MM.1S (cell line): ENCODE measurements at regions not wholly inside any gene's neighbourhood (a gene's known extent, or its start where the extent isn't known, plus 50 kb on each side); places are given as distances from the start of the nearest gene placed in this dataset.

Source experiments
- EZH2 ChIP-seq: fragments of 300-600 bp; sonication (generic); optimal IDR thresholded peaks from 2 replicates; pipeline ENCODE3; 2017; ENCODE audit warnings: low read depth, mild to moderate bottlenecking, antibody characterized with exemption, low read length, mixed read lengths
- EZH2phosphoT487 ChIP-seq: fragments of 300-600 bp; sonication (generic); IDR thresholded peaks from 2 replicates; pipeline ENCODE4 v1.6.1; 2018; ENCODE audit warnings: antibody characterized with exemption, low read length
- TF ChIP-seq, protein P1 (sequence below): fragments of 300-600 bp; sonication (generic); IDR thresholded peaks from 2 replicates; pipeline ENCODE4 v1.5.1; 2016; ENCODE audit warnings: antibody characterized with exemption, low read length, mixed read lengths

DNA sequence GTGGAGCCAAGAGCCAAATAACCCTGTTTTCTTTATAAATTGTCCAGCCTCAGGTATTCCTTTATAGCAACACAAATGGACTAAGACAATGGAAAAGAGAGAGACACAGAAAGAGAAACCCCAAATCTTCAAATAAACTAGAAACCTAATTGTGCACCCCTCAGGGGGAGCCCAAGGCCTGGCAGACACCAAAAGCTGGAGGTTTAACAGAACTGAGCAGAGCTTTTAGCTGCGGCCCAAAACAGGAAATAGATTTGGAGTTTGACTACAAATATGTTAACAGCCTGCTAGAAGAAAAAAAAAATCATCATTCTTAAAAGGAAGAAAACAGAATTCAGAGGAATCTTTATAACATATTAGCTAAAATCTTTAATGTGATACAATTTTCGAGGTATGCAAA, 1135.0 kb downstream of the GATA3 start:
- TF ChIP-seq EZH2: no peak
- TF ChIP-seq EZH2phosphoT487: no peak
- TF ChIP-seq, protein P1, sequence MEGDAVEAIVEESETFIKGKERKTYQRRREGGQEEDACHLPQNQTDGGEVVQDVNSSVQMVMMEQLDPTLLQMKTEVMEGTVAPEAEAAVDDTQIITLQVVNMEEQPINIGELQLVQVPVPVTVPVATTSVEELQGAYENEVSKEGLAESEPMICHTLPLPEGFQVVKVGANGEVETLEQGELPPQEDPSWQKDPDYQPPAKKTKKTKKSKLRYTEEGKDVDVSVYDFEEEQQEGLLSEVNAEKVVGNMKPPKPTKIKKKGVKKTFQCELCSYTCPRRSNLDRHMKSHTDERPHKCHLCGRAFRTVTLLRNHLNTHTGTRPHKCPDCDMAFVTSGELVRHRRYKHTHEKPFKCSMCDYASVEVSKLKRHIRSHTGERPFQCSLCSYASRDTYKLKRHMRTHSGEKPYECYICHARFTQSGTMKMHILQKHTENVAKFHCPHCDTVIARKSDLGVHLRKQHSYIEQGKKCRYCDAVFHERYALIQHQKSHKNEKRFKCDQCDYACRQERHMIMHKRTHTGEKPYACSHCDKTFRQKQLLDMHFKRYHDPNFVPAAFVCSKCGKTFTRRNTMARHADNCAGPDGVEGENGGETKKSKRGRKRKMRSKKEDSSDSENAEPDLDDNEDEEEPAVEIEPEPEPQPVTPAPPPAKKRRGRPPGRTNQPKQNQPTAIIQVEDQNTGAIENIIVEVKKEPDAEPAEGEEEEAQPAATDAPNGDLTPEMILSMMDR: no peak
